ENCODE measurements at regions not wholly inside any gene's neighbourhood (a gene's known extent, or its start where the extent isn't known, plus 50 kb on each side); places are given as distances from the start of the nearest gene placed in this dataset.

GRCh38 chr10:78578929-78579328, 489.8 kb upstream of the ZMIZ1 start:
- H4K20me1 ChIP-seq (ENCODE audit: control insufficient read depth, extremely low read depth, insufficient read depth, low read length) = no peaks in the 10 kb centered on the region
- H3K27me3 ChIP-seq (ENCODE audit: control insufficient read depth, insufficient read depth, low read length) = peaks cover 6% of the 10 kb centered on the region
- no peaks in the 10 kb centered on the region for H3K9me3 ChIP-seq (ENCODE audit: control insufficient read depth, insufficient read depth, low read depth, low read length)
- H2AFZ ChIP-seq (ENCODE audit: low read length) = no peak overlapping the region
- H3K27ac ChIP-seq (ENCODE audit: insufficient read depth, low read length) = no peak overlapping the region
- no peaks in the 10 kb centered on the region for H3K4me1 ChIP-seq (ENCODE audit: control insufficient read depth, extremely low read depth, insufficient read depth, low read length)
- no peaks in the 10 kb centered on the region for H3K79me2 ChIP-seq (ENCODE audit: control insufficient read depth, insufficient read depth, low read length)
- no peak overlapping the region for H3K4me3 ChIP-seq (replicated peaks in 1 of 4; ENCODE audit: control extremely low read depth in 1 of 4, insufficient read depth in 1 of 4, low read depth in 3 of 4, low read length in 4 of 4)
- H3K9ac ChIP-seq (ENCODE audit: insufficient read depth, low read length) = no peak overlapping the region
- H3K4me2 ChIP-seq (ENCODE audit: extremely low read depth, insufficient read depth, low read length) = no peak overlapping the region
- DNase-seq (ENCODE audit: low read depth in 2 of 2) = peak; percentile 5 to 66
- TF ChIP-seq, protein P1, sequence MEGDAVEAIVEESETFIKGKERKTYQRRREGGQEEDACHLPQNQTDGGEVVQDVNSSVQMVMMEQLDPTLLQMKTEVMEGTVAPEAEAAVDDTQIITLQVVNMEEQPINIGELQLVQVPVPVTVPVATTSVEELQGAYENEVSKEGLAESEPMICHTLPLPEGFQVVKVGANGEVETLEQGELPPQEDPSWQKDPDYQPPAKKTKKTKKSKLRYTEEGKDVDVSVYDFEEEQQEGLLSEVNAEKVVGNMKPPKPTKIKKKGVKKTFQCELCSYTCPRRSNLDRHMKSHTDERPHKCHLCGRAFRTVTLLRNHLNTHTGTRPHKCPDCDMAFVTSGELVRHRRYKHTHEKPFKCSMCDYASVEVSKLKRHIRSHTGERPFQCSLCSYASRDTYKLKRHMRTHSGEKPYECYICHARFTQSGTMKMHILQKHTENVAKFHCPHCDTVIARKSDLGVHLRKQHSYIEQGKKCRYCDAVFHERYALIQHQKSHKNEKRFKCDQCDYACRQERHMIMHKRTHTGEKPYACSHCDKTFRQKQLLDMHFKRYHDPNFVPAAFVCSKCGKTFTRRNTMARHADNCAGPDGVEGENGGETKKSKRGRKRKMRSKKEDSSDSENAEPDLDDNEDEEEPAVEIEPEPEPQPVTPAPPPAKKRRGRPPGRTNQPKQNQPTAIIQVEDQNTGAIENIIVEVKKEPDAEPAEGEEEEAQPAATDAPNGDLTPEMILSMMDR (conservative IDR thresholded peaks at IDR 0.05 in 1 of 2, IDR thresholded peaks at IDR 0.05 in 1 of 2; ENCODE audit: low read depth in 1 of 2, low read length in 2 of 2) = no peak
- TF ChIP-seq EZH2 (IDR thresholded peaks at IDR 0.05; ENCODE audit: low read length, missing control alignments) = no peak
- no peaks in the 10 kb centered on the region for H3K36me3 ChIP-seq (ENCODE audit: control insufficient read depth, insufficient read depth, low read length)

DNA sequence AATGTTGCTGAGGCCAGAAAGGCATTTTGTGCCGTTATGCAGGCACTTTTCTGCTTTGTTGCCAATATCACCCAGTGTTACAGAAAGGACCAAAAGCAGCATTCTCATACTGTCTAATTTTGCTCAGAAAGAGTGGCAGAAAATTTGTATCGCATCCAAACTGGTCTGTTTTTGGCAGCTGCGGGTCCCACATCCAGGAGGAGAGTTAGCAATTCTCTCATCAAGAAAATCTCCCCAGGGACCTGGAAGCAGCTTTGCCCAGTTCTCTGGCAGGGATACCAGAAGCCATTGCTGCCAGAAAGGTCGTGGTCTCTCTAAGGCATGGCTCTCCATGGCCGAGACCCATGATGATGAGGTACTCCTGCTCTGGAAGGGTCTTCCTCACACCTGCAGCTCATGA, 489.2 kb upstream of the ZMIZ1 start:
- Histone ChIP-seq H3K79me2 (ENCODE audit: control insufficient read depth, insufficient read depth, low read length) (no peaks in the 10 kb centered on the region), H2AFZ (ENCODE audit: low read length) (no peak overlapping the region), H3K27me3 (ENCODE audit: control insufficient read depth, insufficient read depth, low read length) (peaks cover 6% of the 10 kb centered on the region), H3K4me1 (ENCODE audit: control insufficient read depth, extremely low read depth, insufficient read depth, low read length) (no peaks in the 10 kb centered on the region), H3K9ac (ENCODE audit: insufficient read depth, low read length) (no peak overlapping the region), H3K9me3 (ENCODE audit: control insufficient read depth, insufficient read depth, low read depth, low read length) (no peaks in the 10 kb centered on the region), H4K20me1 (ENCODE audit: control insufficient read depth, extremely low read depth, insufficient read depth, low read length) (no peaks in the 10 kb centered on the region), H3K4me3 (replicated peaks in 1 of 4; ENCODE audit: control extremely low read depth in 1 of 4, insufficient read depth in 1 of 4, low read depth in 3 of 4, low read length in 4 of 4) (no peak overlapping the region), H3K27ac (ENCODE audit: insufficient read depth, low read length) (no peak overlapping the region), H3K4me2 (ENCODE audit: extremely low read depth, insufficient read depth, low read length) (no peak overlapping the region), H3K36me3 (ENCODE audit: control insufficient read depth, insufficient read depth, low read length) (no peaks in the 10 kb centered on the region)
- DNase-seq (ENCODE audit: low read depth in 2 of 2) = no peak
- no peak for TF ChIP-seq EZH2 (IDR thresholded peaks at IDR 0.05; ENCODE audit: low read length, missing control alignments)
- TF ChIP-seq, protein P1 (conservative IDR thresholded peaks at IDR 0.05 in 1 of 2, IDR thresholded peaks at IDR 0.05 in 1 of 2; ENCODE audit: low read depth in 1 of 2, low read length in 2 of 2) = no peak

DNA sequence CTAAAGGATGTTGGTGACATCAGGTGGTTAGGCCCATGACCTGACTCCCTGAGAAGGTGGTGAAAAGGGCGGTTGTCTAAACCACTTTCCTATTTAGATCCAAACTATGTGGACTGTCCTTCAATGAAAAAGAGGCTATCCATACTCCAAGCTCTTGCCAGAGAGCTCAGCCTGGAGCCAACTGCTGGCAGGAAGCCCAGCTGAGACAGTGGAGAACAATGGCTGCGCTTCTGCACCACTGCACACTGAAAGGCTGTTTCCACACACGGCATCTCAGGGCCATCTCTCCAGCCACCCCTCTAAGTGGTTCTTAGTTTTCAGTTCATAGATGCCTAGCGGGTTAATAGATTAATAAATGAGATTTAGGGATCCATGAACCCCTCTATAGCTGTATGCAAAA, 488.8 kb upstream of the ZMIZ1 start:
- H4K20me1 ChIP-seq (ENCODE audit: control insufficient read depth, extremely low read depth, insufficient read depth, low read length) = no peaks in the 10 kb centered on the region
- DNase-seq (ENCODE audit: low read depth in 2 of 2) = peak; percentile 7 to 82
- TF ChIP-seq, protein P1 (conservative IDR thresholded peaks at IDR 0.05 in 1 of 2, IDR thresholded peaks at IDR 0.05 in 1 of 2; ENCODE audit: low read depth in 1 of 2, low read length in 2 of 2) = no peak
- TF ChIP-seq EZH2 (IDR thresholded peaks at IDR 0.05; ENCODE audit: low read length, missing control alignments) = no peak

More for the DNA sequence above, 488.8 kb upstream of the ZMIZ1 start:
- H3K27ac ChIP-seq (ENCODE audit: insufficient read depth, low read length) = no peak overlapping the region
- no peak overlapping the region for H3K4me2 ChIP-seq (ENCODE audit: extremely low read depth, insufficient read depth, low read length)
- H3K79me2 ChIP-seq (ENCODE audit: control insufficient read depth, insufficient read depth, low read length) = no peaks in the 10 kb centered on the region
- no peaks in the 10 kb centered on the region for H3K9me3 ChIP-seq (ENCODE audit: control insufficient read depth, insufficient read depth, low read depth, low read length)
- no peak overlapping the region for H3K9ac ChIP-seq (ENCODE audit: insufficient read depth, low read length)
- H3K36me3 ChIP-seq (ENCODE audit: control insufficient read depth, insufficient read depth, low read length) = no peaks in the 10 kb centered on the region
- no peaks in the 10 kb centered on the region for H3K4me1 ChIP-seq (ENCODE audit: control insufficient read depth, extremely low read depth, insufficient read depth, low read length)
- H3K27me3 ChIP-seq (ENCODE audit: control insufficient read depth, insufficient read depth, low read length) = peaks cover 6% of the 10 kb centered on the region
- no peak overlapping the region for H2AFZ ChIP-seq (ENCODE audit: low read length)
- no peak overlapping the region for H3K4me3 ChIP-seq (replicated peaks in 1 of 4; ENCODE audit: control extremely low read depth in 1 of 4, insufficient read depth in 1 of 4, low read depth in 3 of 4, low read length in 4 of 4)
